Hematopoietic multipotent progenitor cell treated with erythropoietin and hydrocortisone succinate and interleukin-3 and kit ligand, for 4 days (in vitro differentiated cells): ENCODE measurements at regions not wholly inside any gene's neighbourhood (a gene's known extent, or its start where the extent isn't known, plus 50 kb on each side); places are given as distances from the start of the nearest gene placed in this dataset.

Experiments
- DNase-seq: peaks from one replicate; pipeline ENCODE4 v3.0.0-alpha.2; 2015

DNA sequence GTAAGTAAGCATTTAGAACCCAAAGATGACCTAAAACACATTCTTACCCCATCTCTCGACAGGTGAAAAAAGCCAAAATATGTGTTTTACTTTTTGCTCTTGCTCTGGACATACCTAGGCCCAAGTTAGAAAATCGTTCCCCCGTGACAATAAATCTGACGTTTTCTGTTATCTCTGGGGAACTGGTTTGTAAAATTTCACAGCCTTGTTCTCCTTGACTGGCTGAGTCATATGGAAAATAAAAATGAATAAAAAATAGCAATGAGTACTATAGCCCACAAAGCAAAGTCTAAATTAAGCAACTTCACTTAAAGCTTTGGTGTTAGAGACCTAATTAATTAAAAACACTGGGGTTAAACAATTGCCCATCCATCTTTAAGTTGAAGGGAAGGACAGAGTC is 286.9 kb upstream of the CLINT1 start:
- DNase-seq, result no peak

DNA sequence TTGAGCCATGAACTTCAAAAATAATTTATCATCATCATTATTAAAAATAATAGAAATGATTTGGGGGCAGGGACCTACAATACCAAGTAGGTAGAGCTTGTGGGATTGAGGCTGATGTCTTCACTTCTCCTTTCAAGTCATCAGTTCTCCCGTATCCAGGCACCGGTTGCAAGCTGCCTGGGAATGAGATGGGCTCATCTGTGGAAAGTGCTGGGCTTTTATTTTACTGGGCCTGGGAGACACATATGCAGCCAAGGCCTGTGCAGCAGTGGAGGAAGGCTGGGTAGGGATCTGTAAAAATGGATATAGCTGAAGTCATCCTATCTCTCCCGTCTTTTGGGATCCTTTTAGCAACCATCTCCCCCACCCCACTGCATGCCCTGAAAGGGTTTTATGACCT is 284.1 kb upstream of the CLINT1 start:
- no peak for DNase-seq

DNA sequence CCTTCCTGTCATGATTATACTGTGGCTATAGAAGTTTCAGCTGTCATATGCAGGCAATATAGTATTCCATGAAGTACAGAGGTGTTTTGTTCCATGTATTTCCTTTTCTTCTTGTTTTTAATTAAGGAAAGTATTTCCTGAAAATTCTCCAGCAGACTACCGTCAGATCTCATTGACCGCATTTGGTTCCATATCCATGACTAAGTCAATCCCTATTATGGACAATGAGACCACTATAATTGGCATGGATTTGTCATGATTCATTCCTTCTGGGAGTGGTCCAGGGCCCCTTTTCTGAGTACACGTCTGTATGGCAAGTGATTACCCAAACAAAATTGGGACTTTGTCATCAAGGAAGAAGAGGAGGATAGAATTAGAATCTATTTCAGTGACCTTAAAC is 283.2 kb upstream of the CLINT1 start:
- no peak for DNase-seq

DNA sequence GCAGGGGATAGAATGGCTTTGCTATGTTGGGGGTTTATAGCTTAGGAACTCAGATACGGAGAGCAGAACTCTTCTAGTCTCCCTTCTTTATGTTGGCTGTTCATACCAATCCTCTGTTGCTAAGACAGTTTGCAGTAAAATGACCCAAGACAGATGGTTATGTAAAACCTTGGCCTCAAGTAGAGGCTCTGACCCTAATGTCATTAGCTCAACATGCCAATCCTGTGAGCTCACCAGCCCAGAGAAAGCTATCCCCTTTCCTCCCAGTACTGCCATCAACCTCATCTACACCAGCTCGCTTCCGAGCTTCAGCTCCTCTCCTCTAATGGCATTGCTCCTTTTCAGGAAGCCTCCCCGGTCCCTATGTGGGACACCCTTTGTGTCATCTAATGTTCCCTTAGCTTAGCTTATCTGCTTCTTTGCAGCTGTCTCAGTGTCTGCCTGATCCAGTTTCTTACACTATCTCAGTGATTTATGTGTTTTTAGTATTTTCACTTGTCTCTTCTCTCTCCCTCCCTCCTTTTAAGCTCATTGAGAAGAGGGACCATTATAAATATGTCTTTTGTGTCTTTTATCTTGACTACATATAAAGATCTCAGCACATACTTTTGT is 281.3 kb upstream of the CLINT1 start:
- no peak for DNase-seq

DNA sequence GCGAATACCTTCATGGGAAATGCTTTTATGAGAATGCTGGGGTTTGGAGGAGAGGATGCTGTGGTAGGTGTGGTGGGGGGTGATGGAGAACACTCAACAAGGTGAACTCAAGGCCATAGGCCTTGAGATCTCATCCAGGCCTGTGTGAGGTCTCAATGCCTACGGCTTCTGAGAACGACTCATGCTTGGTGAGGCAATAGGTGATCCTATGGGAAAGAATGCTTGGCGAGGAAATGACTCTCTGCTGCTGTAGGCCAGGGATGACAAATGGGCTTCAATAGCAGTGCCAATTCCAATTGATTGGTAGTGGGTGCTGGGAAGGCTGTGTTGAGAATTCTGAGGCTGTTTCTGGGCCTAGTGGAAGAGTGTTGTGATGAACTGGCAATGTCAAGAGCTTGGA is 280.2 kb upstream of the CLINT1 start:
- no peak for DNase-seq

DNA sequence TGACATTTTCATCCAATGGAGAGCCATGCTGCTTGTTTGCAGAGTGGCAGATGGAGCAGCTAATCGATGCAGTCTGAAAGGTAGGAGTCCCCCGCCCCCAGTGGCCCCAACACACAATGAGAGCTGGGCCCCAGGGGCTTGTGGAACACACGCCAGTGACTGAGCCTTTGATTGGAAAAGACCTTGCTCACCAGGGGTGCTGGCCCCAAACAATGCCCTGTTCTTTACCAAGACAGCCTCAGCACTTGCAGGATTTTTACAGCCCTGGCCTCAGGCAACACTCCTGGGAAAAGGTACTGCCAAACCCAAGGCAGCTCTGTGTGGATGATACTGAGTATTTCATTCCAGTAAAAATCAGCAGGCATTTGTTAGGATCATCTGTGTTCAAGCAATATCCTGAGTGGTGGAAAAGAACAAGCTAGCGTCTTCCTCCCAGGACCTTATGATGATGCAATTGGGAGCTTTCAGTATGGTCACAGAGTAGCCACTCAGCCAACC is 276.8 kb upstream of the CLINT1 start:
- no peak for DNase-seq

DNA sequence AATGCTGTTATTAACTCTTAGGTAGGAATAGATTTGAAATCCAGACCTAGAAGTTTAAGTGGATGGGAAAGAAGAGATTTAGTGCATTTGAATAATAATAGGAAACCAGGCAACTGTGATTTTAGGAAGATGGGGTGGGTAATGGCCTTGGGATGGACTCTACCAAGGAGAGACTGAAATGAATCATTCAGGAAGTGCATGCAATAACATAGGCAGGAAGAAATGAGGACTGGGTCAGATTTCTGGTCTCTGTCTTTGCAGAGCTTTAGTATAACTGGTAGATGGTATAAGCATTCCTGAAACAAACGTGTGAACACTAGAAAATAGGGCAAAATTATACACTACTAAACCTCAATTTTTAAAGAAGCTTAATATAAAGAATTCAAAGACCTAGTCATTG is 274.4 kb upstream of the CLINT1 start:
- DNase-seq, result no peak

DNA sequence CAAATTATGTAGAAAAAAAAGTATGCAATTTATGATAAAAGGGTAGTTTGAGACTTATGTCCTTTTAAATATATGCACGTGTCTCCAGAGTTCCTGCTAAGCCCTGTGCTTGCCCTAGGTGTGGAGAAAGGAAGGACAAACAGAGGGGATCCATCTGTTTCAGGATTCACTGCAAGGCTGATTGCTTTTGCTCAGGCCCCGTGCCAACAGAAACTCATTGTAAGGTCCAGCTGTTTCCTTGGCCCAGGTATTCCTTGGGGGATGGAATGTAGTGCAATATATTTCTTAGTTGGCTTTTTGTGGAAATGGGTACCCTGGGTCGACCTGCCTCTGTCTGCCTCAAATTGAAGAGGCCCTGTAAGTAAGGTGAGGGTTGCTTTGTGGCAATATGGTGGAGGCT is 268.6 kb upstream of the CLINT1 start:
- no peak for DNase-seq

DNA sequence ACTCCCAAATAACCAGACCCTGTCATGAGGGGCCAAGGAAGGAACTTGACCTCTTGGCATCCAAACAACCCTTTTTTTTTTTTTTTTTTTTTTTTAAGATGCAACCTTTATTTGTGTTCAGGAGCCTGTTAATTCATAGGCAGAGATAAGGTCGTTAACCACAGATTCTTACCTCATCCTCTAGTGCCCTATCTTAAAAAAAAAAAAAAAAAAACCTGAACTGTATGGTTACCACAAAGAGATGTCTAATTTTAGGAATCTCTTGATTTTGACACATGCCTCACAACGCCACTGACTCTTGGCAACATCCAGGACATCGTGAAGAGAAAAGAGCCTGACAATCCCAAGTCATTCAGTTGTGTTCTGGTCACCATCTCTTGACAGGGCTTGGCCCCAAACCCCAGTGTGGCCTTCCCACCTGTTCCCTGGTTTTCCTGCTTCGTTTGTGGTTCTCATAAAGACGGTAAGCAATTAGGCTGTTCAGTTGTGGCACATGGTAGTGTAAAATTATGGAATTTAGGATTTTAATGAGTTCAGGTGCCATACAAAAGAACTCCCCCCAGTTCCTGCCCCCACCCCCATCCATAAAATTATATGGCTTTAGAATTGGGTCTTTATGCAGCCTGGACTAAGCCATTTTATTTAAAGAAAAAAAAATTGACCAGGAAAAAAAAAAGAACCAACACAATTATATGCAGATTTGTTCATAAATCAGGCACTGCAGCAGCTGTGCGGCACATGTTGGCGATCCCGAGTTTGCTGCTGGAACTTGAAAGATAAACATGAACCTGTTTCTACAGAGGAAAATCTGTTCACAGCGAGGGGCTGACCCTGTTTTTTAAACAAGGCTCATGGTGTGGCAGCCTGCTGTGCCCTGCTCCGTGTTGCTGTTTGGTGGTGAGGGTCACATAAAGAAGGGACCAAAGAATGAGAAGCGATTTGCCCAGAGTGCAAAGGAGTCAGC is 267.8 kb upstream of the CLINT1 start:
- DNase-seq, result peak; percentile 20

DNA sequence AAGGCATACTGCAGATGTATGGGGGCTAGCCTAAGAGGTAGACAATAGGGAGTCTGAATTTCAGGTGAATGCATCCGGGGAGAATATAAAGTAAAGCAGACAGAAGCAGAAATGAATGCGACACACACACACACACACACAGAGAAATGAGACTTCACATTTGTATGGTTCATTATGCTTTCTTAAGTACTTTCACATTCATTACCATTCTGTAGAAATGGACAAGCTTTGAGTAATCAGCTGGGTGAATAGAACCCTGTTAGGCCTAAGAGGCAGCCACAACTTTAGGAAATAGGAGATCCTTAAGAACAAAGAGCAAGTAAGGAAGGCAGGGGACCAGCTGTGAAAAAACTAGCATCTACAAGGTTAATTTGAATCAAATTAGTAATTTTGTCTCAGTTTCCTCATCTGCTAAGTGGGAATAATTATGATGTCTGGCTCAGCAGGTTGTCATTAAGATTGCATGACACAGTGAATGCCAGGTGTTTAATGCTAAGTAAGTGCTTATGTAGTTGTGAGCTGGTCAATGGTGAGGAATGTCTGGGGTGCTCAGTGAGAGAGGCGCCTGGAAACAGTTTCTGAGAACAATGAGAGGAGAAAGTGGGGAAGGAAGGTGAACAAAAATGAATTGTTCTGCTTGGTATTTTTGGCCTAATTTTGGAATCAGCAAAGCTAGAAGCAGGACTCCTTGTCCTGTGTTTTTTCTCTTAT is 265.8 kb upstream of the CLINT1 start:
- no peak for DNase-seq

DNA sequence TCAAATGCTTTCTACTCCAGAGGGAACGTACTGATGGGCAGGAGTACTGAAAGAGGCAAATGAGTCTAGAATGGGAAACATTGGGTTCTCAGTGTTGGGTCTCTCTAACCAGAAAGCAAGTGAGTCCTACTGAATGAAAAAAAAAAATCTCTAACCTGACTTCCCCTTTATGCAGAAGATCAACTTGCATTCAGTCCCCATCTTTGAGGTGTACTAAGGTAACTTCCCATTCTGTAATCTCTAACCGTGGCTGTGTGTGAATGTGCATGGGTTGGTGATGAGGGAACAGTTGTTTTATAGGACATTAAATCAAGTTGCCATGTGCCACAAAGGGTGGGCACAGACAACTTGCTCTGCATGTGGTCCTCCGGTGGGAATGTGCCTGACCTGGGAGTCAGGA is 264.6 kb upstream of the CLINT1 start:
- no peak for DNase-seq

DNA sequence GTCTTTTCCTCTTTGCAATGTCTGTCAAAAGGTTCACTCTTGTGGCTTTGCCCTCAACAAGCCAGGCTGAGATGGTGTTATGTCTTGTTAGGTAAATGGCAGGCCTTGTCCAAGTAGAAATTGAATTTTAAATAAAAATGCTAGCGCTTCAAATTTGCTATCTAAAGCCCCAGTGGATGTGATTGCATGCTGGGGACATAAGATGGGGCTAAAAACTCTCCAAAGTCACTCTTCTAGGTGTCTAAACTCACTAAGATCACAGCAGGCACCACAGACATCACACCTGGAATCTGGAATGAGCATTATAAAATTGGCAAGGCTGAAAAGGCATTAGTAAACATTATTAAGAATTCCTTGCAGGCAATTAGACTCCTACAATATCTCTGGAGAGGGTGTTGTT is 262.7 kb upstream of the CLINT1 start:
- no peak for DNase-seq

DNA sequence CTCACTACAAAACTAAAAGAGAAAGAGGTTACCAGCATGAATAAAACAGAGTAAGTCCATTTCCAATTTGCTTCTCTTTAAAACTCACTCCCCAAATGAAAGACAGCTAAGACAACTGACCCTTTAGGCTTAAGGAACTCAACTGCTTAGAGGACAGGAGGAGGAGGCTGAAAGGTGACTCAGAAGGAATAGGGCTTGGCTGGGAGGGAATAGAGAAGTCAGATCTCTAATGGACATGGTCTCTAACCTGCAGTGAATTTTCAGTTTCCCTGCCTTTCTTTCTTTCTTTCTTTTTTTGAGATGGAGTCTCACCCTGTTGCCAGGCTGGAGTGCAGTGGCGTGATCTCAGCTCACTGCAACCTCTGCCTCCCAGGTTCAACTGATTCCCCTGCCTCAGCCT is 261.8 kb upstream of the CLINT1 start:
- no peak for DNase-seq

DNA sequence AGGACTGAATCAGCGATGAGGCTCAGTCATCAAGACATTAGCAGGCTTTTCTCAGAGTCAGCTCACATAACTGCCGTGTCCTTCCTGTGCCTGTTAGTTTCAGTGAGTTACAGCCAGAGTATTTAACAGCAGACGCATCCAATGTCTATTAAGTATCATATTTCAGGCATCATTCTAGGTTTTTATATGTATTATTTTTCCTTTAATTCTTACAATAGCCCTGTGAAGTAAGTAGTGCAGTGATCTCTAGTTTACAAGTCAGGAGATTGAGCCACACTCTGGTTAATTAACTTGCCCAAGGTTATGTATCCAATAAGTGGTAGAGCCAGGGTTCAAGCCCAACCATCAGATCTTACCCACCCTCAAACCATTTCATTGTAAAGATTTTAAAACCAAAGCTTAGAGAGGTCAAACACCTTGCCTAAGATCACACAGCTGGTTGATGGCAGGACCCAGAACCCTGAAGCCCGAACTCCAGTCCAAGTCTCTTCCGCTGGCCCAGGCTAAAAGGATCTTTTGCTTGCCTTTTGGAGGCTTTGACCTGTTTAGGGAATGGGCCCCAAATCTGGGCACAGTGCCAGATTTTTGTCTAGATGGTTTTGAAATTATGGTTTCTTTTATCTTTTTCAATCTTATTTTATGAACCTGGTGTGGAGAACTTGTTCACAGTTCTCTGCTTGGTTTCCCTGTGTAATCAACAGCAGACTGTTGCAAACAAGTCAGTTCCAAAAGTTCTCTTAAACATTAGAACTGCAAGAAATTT is 261.2 kb upstream of the CLINT1 start:
- peak; percentile 33 for DNase-seq

DNA sequence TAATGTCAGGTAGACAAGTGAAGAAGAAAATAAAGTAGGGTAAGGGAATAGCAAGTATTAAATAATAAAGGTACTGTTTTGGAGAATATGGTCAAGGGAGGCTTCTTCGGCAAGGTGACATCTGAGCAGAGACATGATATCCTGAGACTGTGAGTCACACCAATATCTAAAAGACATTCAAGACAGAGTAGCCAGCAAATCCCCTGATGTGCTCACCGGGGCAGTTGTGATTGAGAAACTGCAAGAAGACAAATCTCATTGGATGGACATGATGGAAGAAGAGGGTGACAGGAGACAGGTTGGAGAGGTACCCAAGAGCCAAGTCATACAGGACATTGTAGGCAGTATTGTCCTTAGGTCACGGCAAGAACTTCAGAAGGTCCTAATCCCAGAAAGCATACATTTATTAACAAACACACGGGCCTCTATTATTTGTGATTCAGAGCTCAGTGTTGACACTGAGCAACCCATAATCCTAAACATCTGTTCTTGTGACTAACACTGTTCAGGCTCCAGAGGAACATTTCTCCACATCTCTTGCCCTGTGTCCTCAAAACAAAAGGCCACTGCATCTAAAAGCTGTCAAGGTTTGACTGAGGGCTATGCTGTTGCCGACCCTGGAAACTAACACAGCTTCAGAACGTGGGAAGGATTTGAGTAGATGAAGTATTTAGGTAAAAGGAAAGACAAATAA is 258.7 kb upstream of the CLINT1 start:
- no peak for DNase-seq

DNA sequence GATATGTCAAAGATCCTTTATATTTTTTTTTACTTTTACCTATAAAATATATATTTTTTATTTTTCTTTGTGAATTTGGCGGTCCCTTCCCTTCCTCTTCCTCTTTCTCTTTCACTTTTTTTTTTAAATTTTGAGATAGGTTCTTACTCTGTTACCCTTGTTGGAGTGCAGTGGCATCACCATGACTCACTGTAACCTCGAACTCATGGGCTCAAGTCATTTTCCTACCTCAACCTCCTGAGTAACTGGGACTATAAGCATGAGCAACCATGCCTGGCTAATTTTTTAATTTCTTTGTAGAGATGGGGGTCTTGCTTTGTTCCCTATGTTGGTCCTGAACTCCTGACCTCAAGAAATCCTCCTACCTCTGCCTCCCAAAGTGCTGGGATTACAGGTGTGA is 258.0 kb upstream of the CLINT1 start:
- no peak for DNase-seq

DNA sequence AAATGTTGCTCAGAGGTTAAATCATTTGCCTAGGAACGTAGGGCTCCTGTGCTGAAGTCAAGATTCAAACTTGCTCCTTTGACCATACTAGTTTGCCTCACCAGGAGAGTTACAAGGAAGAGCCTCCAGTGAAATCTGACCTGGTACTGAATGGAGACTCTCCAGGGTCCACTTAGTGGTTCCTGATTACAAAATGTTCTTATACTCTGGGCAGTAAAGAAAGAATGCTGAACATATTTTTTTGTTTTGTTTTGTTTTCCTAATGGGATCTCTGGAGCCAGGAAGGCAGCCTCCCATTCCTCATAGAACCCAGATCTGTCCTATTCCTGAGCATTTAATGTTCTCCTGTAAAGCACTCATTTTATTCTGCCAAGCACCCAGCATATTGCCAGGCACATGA is 256.5 kb upstream of the CLINT1 start:
- no peak for DNase-seq

DNA sequence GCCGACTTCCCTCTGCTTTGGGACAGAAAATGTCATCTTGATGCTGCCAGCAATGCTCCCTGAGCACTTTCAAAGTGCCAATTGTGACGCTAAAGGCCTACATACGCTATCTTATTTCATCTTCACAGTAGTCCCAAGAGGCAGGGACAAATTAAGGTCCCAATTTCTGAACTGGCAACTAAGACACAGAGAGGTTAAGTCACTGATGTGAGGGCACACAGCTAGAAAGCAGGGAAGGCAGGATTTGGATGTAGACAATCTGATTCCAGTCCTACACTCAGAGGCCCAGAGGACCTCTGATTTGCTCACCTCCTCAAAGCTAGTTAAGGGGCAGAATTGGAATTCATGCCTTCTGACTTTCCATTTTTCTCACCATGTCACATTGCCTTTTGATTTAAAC is 249.2 kb upstream of the CLINT1 start:
- DNase-seq, result no peak

DNA sequence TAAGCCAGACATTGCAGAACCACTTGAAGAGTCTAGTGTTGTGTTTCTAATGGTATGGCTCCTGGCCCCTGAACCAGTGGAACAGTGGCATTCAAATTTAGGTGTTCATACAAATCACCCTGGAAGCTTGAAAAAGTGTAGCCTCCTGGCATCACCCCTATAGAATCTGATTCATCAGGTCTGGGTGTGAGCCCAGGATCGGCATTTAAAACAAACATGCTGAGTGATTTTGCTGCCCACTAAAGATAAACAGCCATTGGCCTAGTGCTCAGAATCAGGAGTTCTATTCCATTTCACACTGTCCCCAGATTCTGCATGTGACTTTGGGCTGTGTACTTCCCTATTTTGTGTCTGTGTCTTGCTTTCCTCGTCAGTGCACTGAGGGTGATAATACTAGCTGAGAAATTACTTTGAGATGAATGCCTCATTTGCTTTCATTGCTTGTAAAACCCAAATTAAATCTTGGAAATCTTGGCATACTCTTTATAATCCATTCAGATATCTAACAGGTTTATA is 241.5 kb upstream of the CLINT1 start:
- peak; percentile 33 for DNase-seq

DNA sequence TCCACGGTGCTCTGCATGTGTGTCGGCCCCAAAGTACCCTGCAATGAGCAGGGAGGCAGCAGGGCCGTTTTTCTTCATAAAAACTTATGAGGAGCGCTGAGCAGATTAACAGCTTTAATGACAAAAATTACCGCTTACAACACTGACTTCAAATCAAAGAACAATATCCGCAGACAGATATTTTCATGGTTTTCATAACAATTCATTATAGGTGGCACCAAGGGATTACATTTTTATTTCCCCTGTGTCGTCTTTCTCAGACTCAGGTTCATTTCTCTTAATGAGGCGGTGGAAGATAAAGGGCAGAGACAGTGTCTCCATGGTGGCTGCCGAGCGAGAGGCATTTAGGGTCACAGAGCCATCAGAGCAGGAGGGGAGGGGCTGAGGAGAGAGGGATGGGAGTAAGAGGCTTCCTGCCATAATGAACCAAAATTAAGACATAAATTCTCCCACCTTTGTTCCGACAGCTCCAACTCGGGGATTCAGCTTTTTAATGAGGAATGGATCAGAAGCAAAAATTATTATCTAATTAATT is 240.7 kb upstream of the CLINT1 start:
- DNase-seq, result no peak

DNA sequence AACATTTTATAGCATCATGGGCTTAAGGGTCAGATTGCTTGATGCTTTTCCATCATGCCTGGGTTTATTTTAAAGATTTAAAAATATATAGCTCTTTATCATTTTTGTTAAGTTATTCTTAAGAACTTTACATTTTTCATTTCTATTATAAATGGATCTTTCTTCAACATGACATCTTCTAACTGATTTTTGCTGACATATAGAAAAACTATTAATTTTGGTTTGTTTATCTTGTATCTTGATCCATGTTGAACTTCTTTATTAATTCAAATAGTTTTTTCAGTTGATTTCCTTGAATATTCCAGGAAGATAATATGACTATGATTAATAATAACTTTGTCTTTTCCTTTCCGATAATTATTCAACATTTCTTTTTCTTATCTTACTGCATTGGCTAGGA is 237.9 kb upstream of the CLINT1 start:
- no peak for DNase-seq

DNA sequence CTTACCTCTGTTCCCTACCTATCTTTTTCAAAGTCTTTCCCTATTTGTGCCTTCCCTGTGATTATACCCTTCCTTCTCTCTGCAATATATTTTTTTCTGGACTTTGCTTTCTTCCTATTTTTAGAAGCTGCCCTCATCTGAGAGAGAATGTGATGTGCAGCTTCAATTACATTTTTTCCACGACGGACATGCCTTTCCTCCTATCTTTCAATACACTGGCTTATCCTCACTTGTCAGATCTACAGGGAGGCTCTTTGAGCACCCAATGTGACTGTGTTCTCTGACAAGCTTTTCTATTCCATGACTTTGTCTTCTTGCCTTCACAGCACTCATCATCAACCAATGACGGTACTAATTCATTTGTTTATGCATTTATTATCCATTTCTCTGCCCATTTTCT is 227.9 kb upstream of the CLINT1 start:
- no peak for DNase-seq
